HCT116 (cell line): ENCODE measurements at regions not wholly inside any gene's neighbourhood (a gene's known extent, or its start where the extent isn't known, plus 50 kb on each side); places are given as distances from the start of the nearest gene placed in this dataset.

ENCODE experiments used
- ATAC-seq: fragments of 200-7000 bp; cut with Tn5 transposase; 2 replicates; pipeline ENCODE4 v1.9.1; 2020; ENCODE audit warnings: mild to moderate bottlenecking, moderate library complexity
- BruUV-seq: library from RNA; stranded (reverse); fragments of 400-500 nt; replicated peaks from 2 replicates; lab custom pipeline; 2021; lab: Mats Ljungman, UMichigan
- CTCF ChIA-PET: fragments of 300-600 bp; sonication (Branson Sonifier 250); formaldehyde crosslinking; loops from one replicate; lab custom pipeline; 2021; ENCODE audit warnings: antibody characterized with exemption; lab: Charles Lee
- POLR2A ChIA-PET: fragments of 300-600, 350-600 bp; sonication (Branson Sonifier 250); formaldehyde crosslinking; loops from one replicate; lab custom pipeline; 2021; ENCODE audit warnings: antibody characterized with exemption; lab: Charles Lee
- RAD21 ChIA-PET, 2 experiments: fragments of 300-600 bp; sonication (Branson Sonifier 250); formaldehyde crosslinking; loops; one replicate each; lab custom pipeline; 2023; ENCODE audit warnings: low total read pairs in 2 of 2; ENCODE audit not compliant: uncharacterized antibody in 2 of 2, unreplicated experiment in 2 of 2, low non-redundant PET in 1 of 2; lab: Charles Lee
- DNase-seq: peaks from one replicate; pipeline ENCODE4 v3.0.0-alpha.2; 2010; ENCODE audit warnings: low read depth, low spot score
- H2AFZ ChIP-seq: fragments of 200-600 bp; shearing (Covaris generic), sonication (generic); 2 replicates; pipeline ENCODE4 v1.6.1; 2017; ENCODE audit warnings: low read depth, mixed run types, mixed read lengths, antibody characterized with exemption, low read length; ENCODE audit not compliant: poor library complexity, severe bottlenecking
- H3K27ac ChIP-seq: 2 replicates; pipeline ENCODE4 v1.5.1; 2012; ENCODE audit warnings: low read depth, low read length
- H3K27me3 ChIP-seq: fragments of 200-600 bp; sonication (generic); 2 replicates; pipeline ENCODE4 v1.6.1; 2016; ENCODE audit warnings: mixed run types, low read length, mixed read lengths; ENCODE audit not compliant: insufficient read depth
- H3K36me3 ChIP-seq, 2 experiments: fragments of 200-500 bp in 1 of 2; fragments of 200-600 bp in 1 of 2; sonication (Bioruptor generic) in 1 of 2; sonication (generic) in 1 of 2; 2 replicates each; pipeline versions ENCODE4 v1.5.1 to v1.6.1; 2014 to 2016; ENCODE audit warnings: low read length in 2 of 2, inconsistent platforms in 1 of 2, mixed read lengths in 1 of 2, mixed run types in 1 of 2; ENCODE audit not compliant: insufficient read depth in 2 of 2, control insufficient read depth in 1 of 2
- H3K4me1 ChIP-seq, 2 experiments: fragments of 200-600 bp in 1 of 2; sonication (generic) in 1 of 2; 2 replicates each; pipeline versions ENCODE4 v1.5.1 to v1.6.1; 2012 to 2017; ENCODE audit warnings: low read length in 2 of 2, inconsistent platforms in 1 of 2, mild to moderate bottlenecking in 1 of 2, mixed read lengths in 1 of 2, mixed run types in 1 of 2, moderate library complexity in 1 of 2; ENCODE audit not compliant: insufficient read depth in 2 of 2, control insufficient read depth in 1 of 2
- H3K4me2 ChIP-seq: fragments of 200-600 bp; sonication (generic); 2 replicates; pipeline ENCODE4 v1.6.1; 2017; ENCODE audit warnings: mixed run types, low read length, mixed read lengths
- H3K4me3 ChIP-seq, 2 experiments: fragments of 200-600 bp in 1 of 2; sonication (generic) in 1 of 2; replicated peaks in 1 of 2; 2 replicates each; pipeline ENCODE4 v1.5.1; 2011 to 2016; ENCODE audit warnings: low read length in 2 of 2, control low read depth in 1 of 2, low read depth in 1 of 2, mild to moderate bottlenecking in 1 of 2, mixed read lengths in 1 of 2, mixed run types in 1 of 2
- H3K79me2 ChIP-seq: fragments of 200-600 bp; sonication (generic); 2 replicates; pipeline ENCODE4 v1.6.1; 2017; ENCODE audit warnings: mild to moderate bottlenecking, mixed run types, low read length, moderate library complexity, mixed read lengths; ENCODE audit not compliant: insufficient read depth
- H3K9ac ChIP-seq: fragments of 200-600 bp; sonication (generic); 2 replicates; pipeline ENCODE4 v1.6.1; 2016; ENCODE audit warnings: low read length, mixed read lengths
- H3K9me2 ChIP-seq: fragments of 200-600 bp; sonication (generic), shearing (Covaris generic); 2 replicates; pipeline ENCODE4 v1.6.1; 2017; ENCODE audit warnings: mixed run types, mild to moderate bottlenecking, moderate library complexity; ENCODE audit not compliant: insufficient read depth
- H3K9me3 ChIP-seq, 2 experiments: fragments of 200-500 bp in 1 of 2; fragments of 200-600 bp in 1 of 2; sonication (Bioruptor generic) in 1 of 2; sonication (generic) in 1 of 2; 2 replicates each; pipeline ENCODE4 v1.6.1; 2014 to 2017; ENCODE audit warnings: low read length in 2 of 2, mixed read lengths in 2 of 2, inconsistent platforms in 1 of 2, low read depth in 1 of 2, mild to moderate bottlenecking in 1 of 2, mixed run types in 1 of 2, moderate library complexity in 1 of 2; ENCODE audit not compliant: control insufficient read depth in 1 of 2, insufficient read depth in 1 of 2
- H4K20me1 ChIP-seq: fragments of 200-600 bp; sonication (generic), shearing (Covaris generic); 2 replicates; pipeline ENCODE4 v1.6.1; 2017; ENCODE audit warnings: mixed run types, mild to moderate bottlenecking, moderate library complexity; ENCODE audit not compliant: insufficient read depth
- CBX3 ChIP-seq: IDR thresholded peaks from 2 replicates; pipeline ENCODE4 v1.6.1; 2012; ENCODE audit warnings: low read depth
- EGR1 ChIP-seq: IDR thresholded peaks from 2 replicates; pipeline ENCODE4 v1.6.1; 2012; ENCODE audit warnings: low read depth
- ELF1 ChIP-seq: IDR thresholded peaks from 2 replicates; pipeline ENCODE4 v1.6.1; 2012; ENCODE audit warnings: low read depth, borderline replicate concordance
- EZH2 ChIP-seq: fragments of 200-600 bp; sonication (generic); IDR thresholded peaks from 2 replicates; pipeline ENCODE4 v1.6.1; 2017; ENCODE audit warnings: antibody characterized with exemption, mixed run types
- JUND ChIP-seq: IDR thresholded peaks from 2 replicates; pipeline ENCODE4 v1.6.1; 2012
- POLR2A ChIP-seq: IDR thresholded peaks from 2 replicates; pipeline ENCODE4 v1.7.0; 2011; ENCODE audit warnings: borderline replicate concordance; ENCODE audit not compliant: insufficient read depth, insufficient read length; ENCODE audit errors: extremely low read depth
- POLR2AphosphoS5 ChIP-seq: IDR thresholded peaks from 2 replicates; pipeline ENCODE4 v1.6.1; 2011; ENCODE audit warnings: mild to moderate bottlenecking, low read depth, low read length, moderate library complexity
- RAD21 ChIP-seq: IDR thresholded peaks from 2 replicates; pipeline ENCODE4 v1.6.1; 2012; ENCODE audit warnings: low read depth, mild to moderate bottlenecking
- SIN3A ChIP-seq: IDR thresholded peaks from 2 replicates; pipeline ENCODE4 v1.6.1; 2012; ENCODE audit warnings: low read depth
- SP1 ChIP-seq: IDR thresholded peaks from 2 replicates; pipeline ENCODE4 v1.6.1; 2012; ENCODE audit warnings: low read depth
- TCF7L2 ChIP-seq: IDR thresholded peaks from 2 replicates; pipeline ENCODE4 v1.7.0; 2011; ENCODE audit warnings: borderline replicate concordance, inconsistent platforms; ENCODE audit not compliant: insufficient read depth, insufficient read length; ENCODE audit errors: extremely low read depth
- YY1 ChIP-seq: IDR thresholded peaks from 2 replicates; pipeline ENCODE4 v1.6.1; 2011; ENCODE audit warnings: low read length, low read depth, moderate library complexity, mild to moderate bottlenecking; ENCODE audit not compliant: insufficient replicate concordance; ENCODE audit errors: extremely low read depth
- ZFX ChIP-seq: fragments of 450-650 bp; IDR thresholded peaks from 2 replicates; pipeline ENCODE4 v1.6.1; 2017
- intact Hi-C: fragments of 100-400 bp; cut with micrococcal nuclease; formaldehyde crosslinking; loops from 2 replicates; pipeline ENCODE4 v1.10.0; 2022
- TF ChIP-seq, protein P1 (sequence below): IDR thresholded peaks from 2 replicates; pipeline ENCODE4 v1.6.1; 2011; ENCODE audit warnings: mild to moderate bottlenecking, low read length, moderate library complexity; ENCODE audit not compliant: insufficient replicate concordance; ENCODE audit errors: extremely low read depth
- TF ChIP-seq, protein P2 (sequence below), 3 experiments: fragments of 200-600 bp in 1 of 3; sonication (generic) in 1 of 3; IDR thresholded peaks in 2 of 3; conservative IDR thresholded peaks in 1 of 3; 2 replicates each; pipeline ENCODE4 v1.5.1; 2012 to 2017; ENCODE audit warnings: low read depth in 2 of 3, low read length in 2 of 3, antibody characterized with exemption in 1 of 3, borderline replicate concordance in 1 of 3, control low read depth in 1 of 3, mild to moderate bottlenecking in 1 of 3, mixed read lengths in 1 of 3, mixed run types in 1 of 3, moderate library complexity in 1 of 3; ENCODE audit not compliant: insufficient read depth in 1 of 3
- TF ChIP-seq, protein P3 (sequence below): IDR thresholded peaks from 2 replicates; pipeline ENCODE4 v1.6.1; 2012; ENCODE audit warnings: low read depth
- TF ChIP-seq, protein P4 (sequence below): IDR thresholded peaks from 2 replicates; pipeline ENCODE4 v1.6.1; 2012

DNA sequence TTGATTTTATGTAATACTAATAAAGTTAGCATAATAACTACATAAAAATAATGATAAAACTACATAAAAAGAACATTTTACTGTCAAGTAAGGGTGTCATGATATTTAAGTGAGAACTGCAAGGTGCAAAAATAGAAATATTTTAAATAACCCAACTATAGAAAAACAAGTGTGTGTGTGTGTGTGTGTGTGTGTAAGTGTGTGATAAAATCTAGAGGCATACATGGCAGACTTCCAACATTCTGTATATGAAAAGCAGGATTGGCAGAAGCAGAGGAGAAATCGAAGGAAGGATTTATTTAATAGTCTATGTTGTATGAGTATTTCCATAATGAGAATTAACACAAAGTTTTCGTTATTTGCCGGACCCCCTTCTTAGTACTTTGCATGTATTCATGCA is 334.1 kb downstream of the KCNJ2 start:
- no TSS peak for BruUV-seq
- no peaks in the 10 kb centered on the region for H3K36me3 ChIP-seq
- intact Hi-C loops: no loop called here
- CTCF ChIA-PET: no interaction called here
- no peaks in the 10 kb centered on the region for H3K9me3 ChIP-seq
- POLR2A ChIA-PET: no interaction called here
- H2AFZ ChIP-seq: no peak overlapping the region
- no peak overlapping the region for H3K9ac ChIP-seq
- no peaks in the 10 kb centered on the region for H3K27me3 ChIP-seq
- no peaks in the 10 kb centered on the region for H3K79me2 ChIP-seq
- H3K9me2 ChIP-seq: no peaks in the 10 kb centered on the region
- no peaks in the 10 kb centered on the region for H3K4me1 ChIP-seq
- no peak overlapping the region for H3K4me3 ChIP-seq
- RAD21 ChIA-PET: no interaction called here
- no peak overlapping the region for H3K27ac ChIP-seq
- DNase-seq: no peak
- TF ChIP-seq, protein P1, sequence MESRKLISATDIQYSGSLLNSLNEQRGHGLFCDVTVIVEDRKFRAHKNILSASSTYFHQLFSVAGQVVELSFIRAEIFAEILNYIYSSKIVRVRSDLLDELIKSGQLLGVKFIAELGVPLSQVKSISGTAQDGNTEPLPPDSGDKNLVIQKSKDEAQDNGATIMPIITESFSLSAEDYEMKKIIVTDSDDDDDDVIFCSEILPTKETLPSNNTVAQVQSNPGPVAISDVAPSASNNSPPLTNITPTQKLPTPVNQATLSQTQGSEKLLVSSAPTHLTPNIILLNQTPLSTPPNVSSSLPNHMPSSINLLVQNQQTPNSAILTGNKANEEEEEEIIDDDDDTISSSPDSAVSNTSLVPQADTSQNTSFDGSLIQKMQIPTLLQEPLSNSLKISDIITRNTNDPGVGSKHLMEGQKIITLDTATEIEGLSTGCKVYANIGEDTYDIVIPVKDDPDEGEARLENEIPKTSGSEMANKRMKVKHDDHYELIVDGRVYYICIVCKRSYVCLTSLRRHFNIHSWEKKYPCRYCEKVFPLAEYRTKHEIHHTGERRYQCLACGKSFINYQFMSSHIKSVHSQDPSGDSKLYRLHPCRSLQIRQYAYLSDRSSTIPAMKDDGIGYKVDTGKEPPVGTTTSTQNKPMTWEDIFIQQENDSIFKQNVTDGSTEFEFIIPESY: no peak
- TF ChIP-seq ZFX: no peak
- TF ChIP-seq, protein P2, sequence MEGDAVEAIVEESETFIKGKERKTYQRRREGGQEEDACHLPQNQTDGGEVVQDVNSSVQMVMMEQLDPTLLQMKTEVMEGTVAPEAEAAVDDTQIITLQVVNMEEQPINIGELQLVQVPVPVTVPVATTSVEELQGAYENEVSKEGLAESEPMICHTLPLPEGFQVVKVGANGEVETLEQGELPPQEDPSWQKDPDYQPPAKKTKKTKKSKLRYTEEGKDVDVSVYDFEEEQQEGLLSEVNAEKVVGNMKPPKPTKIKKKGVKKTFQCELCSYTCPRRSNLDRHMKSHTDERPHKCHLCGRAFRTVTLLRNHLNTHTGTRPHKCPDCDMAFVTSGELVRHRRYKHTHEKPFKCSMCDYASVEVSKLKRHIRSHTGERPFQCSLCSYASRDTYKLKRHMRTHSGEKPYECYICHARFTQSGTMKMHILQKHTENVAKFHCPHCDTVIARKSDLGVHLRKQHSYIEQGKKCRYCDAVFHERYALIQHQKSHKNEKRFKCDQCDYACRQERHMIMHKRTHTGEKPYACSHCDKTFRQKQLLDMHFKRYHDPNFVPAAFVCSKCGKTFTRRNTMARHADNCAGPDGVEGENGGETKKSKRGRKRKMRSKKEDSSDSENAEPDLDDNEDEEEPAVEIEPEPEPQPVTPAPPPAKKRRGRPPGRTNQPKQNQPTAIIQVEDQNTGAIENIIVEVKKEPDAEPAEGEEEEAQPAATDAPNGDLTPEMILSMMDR (IDR thresholded peaks at IDR 0.05 in 2 of 3, conservative IDR thresholded peaks at IDR 0.05 in 1 of 3; ENCODE audit: borderline replicate concordance in 1 of 3, insufficient read depth in 1 of 3, low read depth in 2 of 3, low read length in 2 of 3): no peak
- TF ChIP-seq POLR2AphosphoS5: no peak
- no peak for TF ChIP-seq SIN3A
- no peak for TF ChIP-seq POLR2A
- no peak for TF ChIP-seq ELF1
- TF ChIP-seq YY1: no peak
- TF ChIP-seq, protein P3, sequence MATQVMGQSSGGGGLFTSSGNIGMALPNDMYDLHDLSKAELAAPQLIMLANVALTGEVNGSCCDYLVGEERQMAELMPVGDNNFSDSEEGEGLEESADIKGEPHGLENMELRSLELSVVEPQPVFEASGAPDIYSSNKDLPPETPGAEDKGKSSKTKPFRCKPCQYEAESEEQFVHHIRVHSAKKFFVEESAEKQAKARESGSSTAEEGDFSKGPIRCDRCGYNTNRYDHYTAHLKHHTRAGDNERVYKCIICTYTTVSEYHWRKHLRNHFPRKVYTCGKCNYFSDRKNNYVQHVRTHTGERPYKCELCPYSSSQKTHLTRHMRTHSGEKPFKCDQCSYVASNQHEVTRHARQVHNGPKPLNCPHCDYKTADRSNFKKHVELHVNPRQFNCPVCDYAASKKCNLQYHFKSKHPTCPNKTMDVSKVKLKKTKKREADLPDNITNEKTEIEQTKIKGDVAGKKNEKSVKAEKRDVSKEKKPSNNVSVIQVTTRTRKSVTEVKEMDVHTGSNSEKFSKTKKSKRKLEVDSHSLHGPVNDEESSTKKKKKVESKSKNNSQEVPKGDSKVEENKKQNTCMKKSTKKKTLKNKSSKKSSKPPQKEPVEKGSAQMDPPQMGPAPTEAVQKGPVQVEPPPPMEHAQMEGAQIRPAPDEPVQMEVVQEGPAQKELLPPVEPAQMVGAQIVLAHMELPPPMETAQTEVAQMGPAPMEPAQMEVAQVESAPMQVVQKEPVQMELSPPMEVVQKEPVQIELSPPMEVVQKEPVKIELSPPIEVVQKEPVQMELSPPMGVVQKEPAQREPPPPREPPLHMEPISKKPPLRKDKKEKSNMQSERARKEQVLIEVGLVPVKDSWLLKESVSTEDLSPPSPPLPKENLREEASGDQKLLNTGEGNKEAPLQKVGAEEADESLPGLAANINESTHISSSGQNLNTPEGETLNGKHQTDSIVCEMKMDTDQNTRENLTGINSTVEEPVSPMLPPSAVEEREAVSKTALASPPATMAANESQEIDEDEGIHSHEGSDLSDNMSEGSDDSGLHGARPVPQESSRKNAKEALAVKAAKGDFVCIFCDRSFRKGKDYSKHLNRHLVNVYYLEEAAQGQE: no peak
- TF ChIP-seq EGR1: no peak
- no peak for TF ChIP-seq TCF7L2
- no peak for TF ChIP-seq RAD21
- TF ChIP-seq CBX3: no peak
- no peak for TF ChIP-seq SP1
- TF ChIP-seq EZH2: no peak
- TF ChIP-seq, protein P4, sequence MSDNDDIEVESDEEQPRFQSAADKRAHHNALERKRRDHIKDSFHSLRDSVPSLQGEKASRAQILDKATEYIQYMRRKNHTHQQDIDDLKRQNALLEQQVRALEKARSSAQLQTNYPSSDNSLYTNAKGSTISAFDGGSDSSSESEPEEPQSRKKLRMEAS: no peak
- no peak for TF ChIP-seq JUND
- TF ChIP-seq, all 23 proteins: peak for 0
- no peak for ATAC-seq
- Histone ChIP-seq H3K4me2 (no peak overlapping the region), H4K20me1 (no peaks in the 10 kb centered on the region)
